SK-N-MC (cell line): ENCODE measurements at regions not wholly inside any gene's neighbourhood (a gene's known extent, or its start where the extent isn't known, plus 50 kb on each side); places are given as distances from the start of the nearest gene placed in this dataset.

Experiments used
- EZH2 ChIP-seq: fragments of 200-600 bp; sonication (generic); IDR thresholded peaks from one replicate; pipeline ENCODE4 v1.6.1; 2017; ENCODE audit warnings: antibody characterized with exemption
- POLR2AphosphoS5 ChIP-seq: IDR thresholded peaks from 2 replicates; pipeline ENCODE4 v1.6.1; 2012; ENCODE audit warnings: mild to moderate bottlenecking, low read depth, low read length, borderline replicate concordance

DNA sequence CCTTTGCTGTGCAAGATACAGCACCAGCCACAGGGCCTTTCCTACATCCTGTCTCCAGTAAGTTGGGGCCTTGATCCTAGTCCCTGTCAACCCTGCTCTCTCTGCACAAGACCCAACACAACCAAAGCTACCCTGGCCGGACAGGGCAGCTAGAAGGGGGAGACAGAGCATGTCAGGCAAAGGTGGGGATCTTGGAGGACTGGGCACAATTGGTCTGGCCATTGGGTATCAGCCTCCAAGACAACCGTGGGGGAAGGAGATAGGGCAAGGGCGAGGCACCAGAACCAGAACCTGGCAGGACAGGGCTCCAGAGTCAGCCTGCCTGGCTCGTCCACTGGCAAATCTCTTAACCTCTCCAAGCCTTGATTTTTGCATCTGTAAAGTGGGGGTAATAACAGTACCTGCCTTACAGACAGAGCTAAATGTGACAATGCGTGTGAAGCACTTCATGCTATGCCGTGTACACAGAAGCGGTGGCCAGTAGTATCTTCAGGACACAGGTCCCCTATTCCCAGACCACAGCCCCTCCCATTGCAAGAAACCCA, 51.6 kb upstream of the CDKN2AIPNL start:
- TF ChIP-seq EZH2 (no peak), POLR2AphosphoS5 (no peak)
